ENCODE measurements at regions not wholly inside any gene's neighbourhood (a gene's known extent, or its start where the extent isn't known, plus 50 kb on each side); places are given as distances from the start of the nearest gene placed in this dataset.

- DNase-seq (ENCODE audit: low read depth, low spot score) (no peak), ATAC-seq (no peak)
- H3K9me3 ChIP-seq (ENCODE audit: control insufficient read depth in 1 of 2, insufficient read depth in 1 of 2, low read depth in 1 of 2, low read length in 2 of 2): no peaks in the 10 kb centered on the region
- no peaks in the 10 kb centered on the region for H3K36me3 ChIP-seq (ENCODE audit: control insufficient read depth in 1 of 2, insufficient read depth in 2 of 2, low read length in 2 of 2)
- H3K79me2 ChIP-seq (ENCODE audit: insufficient read depth, low read length): no peaks in the 10 kb centered on the region
- no peak overlapping the region for H3K4me3 ChIP-seq (replicated peaks in 1 of 2; ENCODE audit: low read depth in 1 of 2, low read length in 2 of 2)
- POLR2A ChIA-PET: no interaction called here
- TF ChIP-seq JUND (IDR thresholded peaks at IDR 0.05): no peak
- TF ChIP-seq POLR2AphosphoS5 (IDR thresholded peaks at IDR 0.05; ENCODE audit: low read depth, low read length): no peak
- TF ChIP-seq EZH2phosphoT487 (IDR thresholded peaks at IDR 0.05; ENCODE audit: borderline replicate concordance): no peak
- no peak for TF ChIP-seq ELF1 (IDR thresholded peaks at IDR 0.05; ENCODE audit: borderline replicate concordance, low read depth)
- TF ChIP-seq EZH2 (IDR thresholded peaks at IDR 0.05): no peak
- TF ChIP-seq ZFX (IDR thresholded peaks at IDR 0.05): no peak
- TF ChIP-seq REST (IDR thresholded peaks at IDR 0.05; ENCODE audit: low read depth): no peak
- TF ChIP-seq ATF3 (IDR thresholded peaks at IDR 0.05): no peak
- TF ChIP-seq CTCF (IDR thresholded peaks at IDR 0.05 in 2 of 3, conservative IDR thresholded peaks at IDR 0.05 in 1 of 3; ENCODE audit: borderline replicate concordance in 1 of 3, insufficient read depth in 1 of 3, low read depth in 2 of 3, low read length in 2 of 3): no peak
- no peak for TF ChIP-seq ZBTB33 (IDR thresholded peaks at IDR 0.05; ENCODE audit: extremely low read depth, insufficient replicate concordance, low read length)
- no peak for TF ChIP-seq CEBPB (IDR thresholded peaks at IDR 0.05; ENCODE audit: low read depth)
- TF ChIP-seq SIN3A (IDR thresholded peaks at IDR 0.05; ENCODE audit: low read depth): no peak
- TF ChIP-seq POLR2A (IDR thresholded peaks at IDR 0.05; ENCODE audit: borderline replicate concordance, extremely low read depth, insufficient read depth, insufficient read length): no peak
- TF ChIP-seq EGR1 (IDR thresholded peaks at IDR 0.05; ENCODE audit: low read depth): no peak
- TF ChIP-seq YY1 (IDR thresholded peaks at IDR 0.05; ENCODE audit: extremely low read depth, insufficient replicate concordance, low read depth, low read length): no peak
- no peak for TF ChIP-seq CBX3 (IDR thresholded peaks at IDR 0.05; ENCODE audit: low read depth)
- no peak for TF ChIP-seq ZNF274 (IDR thresholded peaks at IDR 0.05; ENCODE audit: low read depth, low read length)
- TF ChIP-seq SRF (IDR thresholded peaks at IDR 0.05; ENCODE audit: low read depth): no peak
- no peak overlapping the region for H3K9ac ChIP-seq (ENCODE audit: low read length)
- H3K27ac ChIP-seq (ENCODE audit: low read depth, low read length): no peak overlapping the region
- intact Hi-C loops (cut with micrococcal nuclease): no loop called here
- no peak overlapping the region for H2AFZ ChIP-seq (ENCODE audit: low read depth, low read length, poor library complexity, severe bottlenecking)
- no peaks in the 10 kb centered on the region for H3K4me1 ChIP-seq (ENCODE audit: control insufficient read depth in 1 of 2, insufficient read depth in 2 of 2, low read length in 2 of 2)
- H3K9me2 ChIP-seq (ENCODE audit: insufficient read depth): no peaks in the 10 kb centered on the region
- no peaks in the 10 kb centered on the region for H3K27me3 ChIP-seq (ENCODE audit: insufficient read depth, low read length)
- no peak overlapping the region for H3K4me2 ChIP-seq (ENCODE audit: low read length)
- RAD21 ChIA-PET (ENCODE audit: low non-redundant PET in 1 of 2, low total read pairs in 2 of 2, uncharacterized antibody in 2 of 2, unreplicated experiment in 2 of 2): no interaction called here
- BruUV-seq (replicated peaks): no TSS peak
- H4K20me1 ChIP-seq (ENCODE audit: insufficient read depth): no peaks in the 10 kb centered on the region
- CTCF ChIA-PET: interaction anchor here (0.8 kb wide), 1 partner anchor 26 kb away, joined by 4 read pairs; no protein-coding TSS in a partner anchor
Observed at GRCh38 chr12:59191372-59191771, 271.1 kb upstream of the LRIG3 start.
